Gastroesophageal sphincter (tissue), 3 donors: ENCODE measurements at regions not wholly inside any gene's neighbourhood (a gene's known extent, or its start where the extent isn't known, plus 50 kb on each side); places are given as distances from the start of the nearest gene placed in this dataset.

Source experiments
- POLR2AphosphoS5 ChIP-seq: sonication (generic); formaldehyde crosslinking; IDR thresholded peaks from one replicate; pipeline ENCODE4 v1.6.1; 2017; ENCODE audit warnings: antibody characterized with exemption
- TF ChIP-seq, protein P1 (sequence below), 4 experiments: fragments of 200-600 bp in 2 of 4; fragments of 450-650 bp in 2 of 4; sonication (generic) in 1 of 4; IDR thresholded peaks; one replicate each; pipeline ENCODE4 v1.5.1; 2017 to 2019; ENCODE audit warnings: antibody characterized with exemption in 4 of 4, mild to moderate bottlenecking in 2 of 4, moderate library complexity in 2 of 4

DNA sequence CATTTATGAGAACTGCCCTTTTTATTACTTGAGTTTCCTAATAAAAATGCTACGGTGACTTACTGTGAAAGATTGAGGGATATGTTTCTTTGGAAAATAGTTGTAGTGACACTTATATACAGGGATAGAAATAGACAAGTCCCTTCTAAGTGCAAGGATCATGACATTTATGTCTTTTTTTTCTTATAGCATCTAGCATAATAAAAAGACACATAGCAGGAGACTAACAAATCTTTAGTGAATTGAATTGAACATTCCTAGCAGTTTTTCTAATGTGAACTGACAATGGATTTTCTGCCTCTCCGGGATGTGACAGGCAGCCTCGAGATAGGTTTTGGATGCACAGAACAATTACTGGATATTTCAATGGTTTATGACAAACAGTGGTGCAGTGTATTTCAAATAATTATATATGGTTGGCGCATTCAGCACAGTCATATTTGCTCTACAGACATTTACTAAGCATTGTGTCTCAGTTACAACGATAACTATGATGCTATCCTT is 562.8 kb downstream of the ADCYAP1 start:
- TF ChIP-seq, protein P1, sequence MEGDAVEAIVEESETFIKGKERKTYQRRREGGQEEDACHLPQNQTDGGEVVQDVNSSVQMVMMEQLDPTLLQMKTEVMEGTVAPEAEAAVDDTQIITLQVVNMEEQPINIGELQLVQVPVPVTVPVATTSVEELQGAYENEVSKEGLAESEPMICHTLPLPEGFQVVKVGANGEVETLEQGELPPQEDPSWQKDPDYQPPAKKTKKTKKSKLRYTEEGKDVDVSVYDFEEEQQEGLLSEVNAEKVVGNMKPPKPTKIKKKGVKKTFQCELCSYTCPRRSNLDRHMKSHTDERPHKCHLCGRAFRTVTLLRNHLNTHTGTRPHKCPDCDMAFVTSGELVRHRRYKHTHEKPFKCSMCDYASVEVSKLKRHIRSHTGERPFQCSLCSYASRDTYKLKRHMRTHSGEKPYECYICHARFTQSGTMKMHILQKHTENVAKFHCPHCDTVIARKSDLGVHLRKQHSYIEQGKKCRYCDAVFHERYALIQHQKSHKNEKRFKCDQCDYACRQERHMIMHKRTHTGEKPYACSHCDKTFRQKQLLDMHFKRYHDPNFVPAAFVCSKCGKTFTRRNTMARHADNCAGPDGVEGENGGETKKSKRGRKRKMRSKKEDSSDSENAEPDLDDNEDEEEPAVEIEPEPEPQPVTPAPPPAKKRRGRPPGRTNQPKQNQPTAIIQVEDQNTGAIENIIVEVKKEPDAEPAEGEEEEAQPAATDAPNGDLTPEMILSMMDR (IDR thresholded peaks at IDR 0.05) = no peak
- TF ChIP-seq POLR2AphosphoS5 = no peak
